ENCODE measurements at regions not wholly inside any gene's neighbourhood (a gene's known extent, or its start where the extent isn't known, plus 50 kb on each side); places are given as distances from the start of the nearest gene placed in this dataset.

DNA sequence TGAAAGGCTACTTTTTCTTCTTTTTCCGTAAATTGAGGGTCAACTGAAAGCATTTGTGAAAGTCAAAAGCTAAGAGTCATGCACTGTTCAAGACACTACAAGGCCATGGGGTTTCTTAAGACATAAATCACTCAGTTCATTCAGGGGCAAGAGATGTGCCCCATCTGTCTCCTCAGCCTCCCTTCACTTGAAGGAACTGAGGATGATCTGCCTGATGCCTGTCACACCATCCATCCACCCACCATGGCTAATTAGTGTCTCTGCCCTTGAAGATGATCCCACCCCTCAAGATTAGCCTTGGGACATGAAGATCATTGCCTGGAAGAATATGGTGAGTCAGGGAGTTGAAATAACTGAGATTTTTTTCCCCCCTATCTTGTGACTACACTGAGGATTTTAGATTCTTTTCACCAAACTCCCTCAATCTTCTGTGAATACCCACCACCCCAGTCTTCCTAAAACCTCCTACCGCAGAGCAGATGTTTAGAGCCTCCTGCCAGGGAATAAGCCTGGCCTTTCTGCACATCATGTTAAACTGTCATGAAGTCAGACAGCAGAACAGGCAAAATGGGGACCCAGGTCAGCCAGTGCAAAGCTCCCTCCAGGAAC is 88.6 kb upstream of the LMO4 start:
- Histone ChIP-seq H3K4me3 (no peak overlapping the region), H3K27me3 (no peaks in the 10 kb centered on the region), H3K36me3 (no peaks in the 10 kb centered on the region), H3K4me1 (no peaks in the 10 kb centered on the region), H3K27ac (no peak overlapping the region), H3K9me3 (no peaks in the 10 kb centered on the region)
- no peak for DNase-seq
- intact Hi-C loops (cut with DNase I; ENCODE audit: low total_unique reads): no loop called here
- TF ChIP-seq POLR2A (IDR thresholded peaks at IDR 0.05): no peak
- TF ChIP-seq, protein P1, sequence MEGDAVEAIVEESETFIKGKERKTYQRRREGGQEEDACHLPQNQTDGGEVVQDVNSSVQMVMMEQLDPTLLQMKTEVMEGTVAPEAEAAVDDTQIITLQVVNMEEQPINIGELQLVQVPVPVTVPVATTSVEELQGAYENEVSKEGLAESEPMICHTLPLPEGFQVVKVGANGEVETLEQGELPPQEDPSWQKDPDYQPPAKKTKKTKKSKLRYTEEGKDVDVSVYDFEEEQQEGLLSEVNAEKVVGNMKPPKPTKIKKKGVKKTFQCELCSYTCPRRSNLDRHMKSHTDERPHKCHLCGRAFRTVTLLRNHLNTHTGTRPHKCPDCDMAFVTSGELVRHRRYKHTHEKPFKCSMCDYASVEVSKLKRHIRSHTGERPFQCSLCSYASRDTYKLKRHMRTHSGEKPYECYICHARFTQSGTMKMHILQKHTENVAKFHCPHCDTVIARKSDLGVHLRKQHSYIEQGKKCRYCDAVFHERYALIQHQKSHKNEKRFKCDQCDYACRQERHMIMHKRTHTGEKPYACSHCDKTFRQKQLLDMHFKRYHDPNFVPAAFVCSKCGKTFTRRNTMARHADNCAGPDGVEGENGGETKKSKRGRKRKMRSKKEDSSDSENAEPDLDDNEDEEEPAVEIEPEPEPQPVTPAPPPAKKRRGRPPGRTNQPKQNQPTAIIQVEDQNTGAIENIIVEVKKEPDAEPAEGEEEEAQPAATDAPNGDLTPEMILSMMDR (IDR thresholded peaks at IDR 0.05): no peak

- intact Hi-C loops (cut with DNase I; ENCODE audit: low total_unique reads): no loop called here
- no peaks in the 10 kb centered on the region for H3K36me3 ChIP-seq
- no peaks in the 10 kb centered on the region for H3K27me3 ChIP-seq
- H3K27ac ChIP-seq: no peak overlapping the region
- H3K9me3 ChIP-seq: no peaks in the 10 kb centered on the region
- TF ChIP-seq, protein P1 (IDR thresholded peaks at IDR 0.05): no peak
- no peak for TF ChIP-seq POLR2A (IDR thresholded peaks at IDR 0.05)
- H3K4me3 ChIP-seq: no peak overlapping the region
- DNase-seq: no peak
- no peaks in the 10 kb centered on the region for H3K4me1 ChIP-seq
These were observed 87.9 kb upstream of the LMO4 start for GRCh38 chr1:87240661-87241285.

GRCh38 chr1:87242445-87243185 is 86.1 kb upstream of the LMO4 start:
- Histone ChIP-seq H3K27ac (no peak overlapping the region), H3K4me1 (no peaks in the 10 kb centered on the region), H3K36me3 (no peaks in the 10 kb centered on the region), H3K9me3 (no peaks in the 10 kb centered on the region), H3K27me3 (no peaks in the 10 kb centered on the region), H3K4me3 (no peak overlapping the region)
- intact Hi-C loops (cut with DNase I; ENCODE audit: low total_unique reads): no loop called here
- no peak for DNase-seq
- no peak for TF ChIP-seq POLR2A (IDR thresholded peaks at IDR 0.05)
- TF ChIP-seq, protein P1 (IDR thresholded peaks at IDR 0.05): no peak

DNA sequence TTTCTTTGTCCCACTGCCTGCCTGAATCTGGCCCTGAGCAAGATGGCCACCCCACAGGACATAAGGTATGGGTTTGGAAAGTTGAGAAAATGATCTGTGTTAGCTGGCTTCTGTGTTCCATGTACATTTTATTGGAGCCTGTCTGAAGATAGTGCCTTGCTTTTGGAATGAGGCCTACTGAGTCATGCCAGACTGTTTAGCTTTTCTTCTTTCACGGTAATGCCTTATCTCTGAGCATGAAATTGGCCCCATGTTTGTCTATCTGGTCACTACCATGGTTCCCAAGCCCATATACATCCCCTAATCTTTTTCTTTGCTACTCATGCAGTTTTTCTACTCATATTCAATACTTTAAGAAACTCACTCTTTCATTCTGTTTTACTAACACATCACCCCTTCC is 85.1 kb upstream of the LMO4 start:
- no peaks in the 10 kb centered on the region for H3K9me3 ChIP-seq
- intact Hi-C loops (cut with DNase I; ENCODE audit: low total_unique reads): no loop called here
- H3K4me1 ChIP-seq: no peaks in the 10 kb centered on the region
- no peaks in the 10 kb centered on the region for H3K36me3 ChIP-seq
- TF ChIP-seq, protein P1 (IDR thresholded peaks at IDR 0.05): no peak
- TF ChIP-seq POLR2A (IDR thresholded peaks at IDR 0.05): no peak
- DNase-seq: no peak
- H3K27ac ChIP-seq: no peak overlapping the region
- H3K4me3 ChIP-seq: no peak overlapping the region
- no peaks in the 10 kb centered on the region for H3K27me3 ChIP-seq

- Histone ChIP-seq H3K36me3 (no peaks in the 10 kb centered on the region), H3K4me1 (no peaks in the 10 kb centered on the region), H3K27me3 (no peaks in the 10 kb centered on the region), H3K9me3 (no peaks in the 10 kb centered on the region), H3K27ac (no peak overlapping the region), H3K4me3 (no peak overlapping the region)
- TF ChIP-seq, protein P1 (IDR thresholded peaks at IDR 0.05): no peak
- no peak for TF ChIP-seq POLR2A (IDR thresholded peaks at IDR 0.05)
- intact Hi-C loops (cut with DNase I; ENCODE audit: low total_unique reads): no loop called here
- DNase-seq: no peak
These were observed 82.2 kb upstream of the LMO4 start for GRCh38 chr1:87246436-87246835.

Measured in uterus (tissue), 3 donors.